Naive thymus-derived CD8-positive, alpha-beta T cell (primary cell): ENCODE measurements at regions not wholly inside any gene's neighbourhood (a gene's known extent, or its start where the extent isn't known, plus 50 kb on each side); places are given as distances from the start of the nearest gene placed in this dataset.

Experiments
- ATAC-seq, 2 donors: fragments of 150-1000 bp; cut with Tn5 transposase in 1 of 2; sonication (Bioruptor Pico), chemical (Tn5 transposase) in 1 of 2; 1 replicate in 1 of 2; 2 replicates in 1 of 2; pipeline ENCODE4 v1.10.0; 2021; ENCODE audit warnings: mild to moderate bottlenecking in 2 of 2, moderate library complexity in 2 of 2
- POLR2A ChIA-PET: fragments of 350-600 bp; sonication (Branson Sonifier 250); formaldehyde crosslinking; loops from one replicate; lab custom pipeline; 2021; ENCODE audit warnings: antibody characterized with exemption; lab: Charles Lee
- DNase-seq, 10 donors: peaks; one replicate each; pipeline versions ENCODE4 v3.0.0 to v3.0.0-alpha.2; 2020 to 2022
- H3K27ac Mint-ChIP-seq, 10 donors: one replicate each; pipeline ENCODE4 v1.8.0; 2020 to 2022; ENCODE audit warnings: mild to moderate bottlenecking in 10 of 10, mixed read lengths in 10 of 10, moderate library complexity in 4 of 10, inconsistent platforms in 1 of 10
- H3K27me3 Mint-ChIP-seq, 5 donors: one replicate each; pipeline ENCODE4 v1.8.0; 2021 to 2022; ENCODE audit warnings: mixed read lengths in 5 of 5
- H3K36me3 Mint-ChIP-seq, 3 donors: one replicate each; pipeline ENCODE4 v1.8.0; 2020 to 2022; ENCODE audit warnings: mixed read lengths in 3 of 3, mild to moderate bottlenecking in 2 of 3, inconsistent platforms in 1 of 3
- H3K4me1 Mint-ChIP-seq, 4 donors: one replicate each; pipeline ENCODE4 v1.8.0; 2021 to 2022; ENCODE audit warnings: mixed read lengths in 4 of 4
- H3K4me3 Mint-ChIP-seq, 10 donors: one replicate each; pipeline ENCODE4 v1.8.0; 2020 to 2022; ENCODE audit warnings: mild to moderate bottlenecking in 10 of 10, mixed read lengths in 10 of 10, moderate library complexity in 6 of 10, inconsistent platforms in 1 of 10
- H3K9me3 Mint-ChIP-seq, 9 donors: one replicate each; pipeline ENCODE4 v1.8.0; 2020 to 2022; ENCODE audit warnings: mixed read lengths in 9 of 9, mild to moderate bottlenecking in 3 of 9, inconsistent platforms in 1 of 9, moderate library complexity in 1 of 9

DNA sequence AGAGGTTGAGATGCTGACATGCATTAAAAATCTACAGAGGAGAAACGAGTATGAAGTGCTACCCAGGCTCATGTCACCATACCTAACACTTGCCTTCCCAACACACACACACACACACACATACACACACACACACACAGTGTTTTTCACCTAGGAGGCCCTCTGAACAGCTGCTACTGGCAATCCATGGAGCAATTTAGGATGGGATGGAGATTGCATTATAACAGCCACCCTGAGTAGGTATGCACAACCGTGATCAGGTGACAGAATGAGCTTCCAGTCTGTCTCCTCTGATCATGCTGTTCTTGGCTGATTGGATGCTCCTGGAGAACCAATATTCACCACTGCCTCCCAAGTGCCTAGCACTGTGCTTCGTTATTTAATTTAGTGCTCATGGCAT lies 528.5 kb upstream of the CDH5 start:
- ATAC-seq = no peak
- Mint-ChIP-seq H3K36me3 (no peaks in the 10 kb centered on the region), H3K27ac (no peak overlapping the region), H3K4me3 (no peak overlapping the region), H3K4me1 (no peaks in the 10 kb centered on the region), H3K9me3 (peaks cover 0 to 2% (median 0%) of the 10 kb centered on the region in 9 donors), H3K27me3 (peaks cover 0 to 9% (median 5%) of the 10 kb centered on the region in 5 donors)
- POLR2A ChIA-PET = no interaction called here
- DNase-seq = no peak

DNA sequence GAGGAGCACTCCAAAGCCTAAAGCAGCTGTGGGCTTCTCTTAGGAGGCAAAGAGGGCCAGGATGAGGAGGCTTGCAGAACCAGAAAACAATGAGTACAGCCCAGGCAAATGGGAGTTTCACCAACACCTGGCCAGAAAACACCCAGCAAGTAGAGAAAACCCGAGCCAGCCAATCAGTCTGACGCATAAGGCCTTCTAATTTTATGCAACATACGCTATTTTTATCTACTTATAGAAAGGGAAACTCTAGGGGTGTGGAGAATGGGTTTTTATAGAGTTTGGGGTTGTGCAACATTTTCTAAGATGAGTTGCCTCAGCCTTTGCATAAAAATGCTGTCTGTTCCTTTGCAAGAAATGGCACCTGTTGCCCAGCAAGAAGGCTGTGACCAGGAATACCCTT lies 529.0 kb upstream of the CDH5 start:
- H3K4me3 Mint-ChIP-seq = no peak overlapping the region
- POLR2A ChIA-PET = no interaction called here
- no peaks in the 10 kb centered on the region for H3K4me1 Mint-ChIP-seq
- H3K27me3 Mint-ChIP-seq = peaks cover 0 to 9% (median 5%) of the 10 kb centered on the region in 5 donors
- H3K9me3 Mint-ChIP-seq = peaks cover 0 to 2% (median 0%) of the 10 kb centered on the region in 9 donors
- DNase-seq (no peak), ATAC-seq (no peak)
- no peaks in the 10 kb centered on the region for H3K36me3 Mint-ChIP-seq
- H3K27ac Mint-ChIP-seq = no peak overlapping the region

DNA sequence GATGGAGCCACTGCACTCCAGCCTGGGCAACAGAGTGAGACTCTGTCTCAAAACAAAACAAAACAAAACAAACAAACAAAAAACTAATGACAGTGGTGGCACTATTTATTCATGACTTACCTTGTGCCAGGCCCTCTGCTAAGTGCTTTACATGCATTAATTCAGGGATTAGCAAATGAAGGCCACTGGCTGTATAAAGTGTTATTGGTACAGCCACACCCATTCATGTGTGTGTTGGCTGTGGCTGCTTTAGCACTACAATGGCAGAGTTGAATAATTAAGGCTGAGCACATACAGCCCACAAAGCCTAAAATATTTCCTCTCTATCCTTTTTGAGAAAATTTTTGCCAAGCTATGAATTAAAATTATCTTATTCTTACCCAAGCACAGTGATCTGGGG lies 531.8 kb upstream of the CDH5 start:
- no peak for ATAC-seq
- no peak overlapping the region for H3K4me3 Mint-ChIP-seq
- POLR2A ChIA-PET = no interaction called here
- no peaks in the 10 kb centered on the region for H3K4me1 Mint-ChIP-seq
- H3K27me3 Mint-ChIP-seq = peaks cover 0 to 4% (median 1%) of the 10 kb centered on the region in 5 donors
- H3K27ac Mint-ChIP-seq = no peak overlapping the region
- peaks cover 0 to 3% (median 0%) of the 10 kb centered on the region in 9 donors for H3K9me3 Mint-ChIP-seq
- no peak for DNase-seq
- no peaks in the 10 kb centered on the region for H3K36me3 Mint-ChIP-seq

DNA sequence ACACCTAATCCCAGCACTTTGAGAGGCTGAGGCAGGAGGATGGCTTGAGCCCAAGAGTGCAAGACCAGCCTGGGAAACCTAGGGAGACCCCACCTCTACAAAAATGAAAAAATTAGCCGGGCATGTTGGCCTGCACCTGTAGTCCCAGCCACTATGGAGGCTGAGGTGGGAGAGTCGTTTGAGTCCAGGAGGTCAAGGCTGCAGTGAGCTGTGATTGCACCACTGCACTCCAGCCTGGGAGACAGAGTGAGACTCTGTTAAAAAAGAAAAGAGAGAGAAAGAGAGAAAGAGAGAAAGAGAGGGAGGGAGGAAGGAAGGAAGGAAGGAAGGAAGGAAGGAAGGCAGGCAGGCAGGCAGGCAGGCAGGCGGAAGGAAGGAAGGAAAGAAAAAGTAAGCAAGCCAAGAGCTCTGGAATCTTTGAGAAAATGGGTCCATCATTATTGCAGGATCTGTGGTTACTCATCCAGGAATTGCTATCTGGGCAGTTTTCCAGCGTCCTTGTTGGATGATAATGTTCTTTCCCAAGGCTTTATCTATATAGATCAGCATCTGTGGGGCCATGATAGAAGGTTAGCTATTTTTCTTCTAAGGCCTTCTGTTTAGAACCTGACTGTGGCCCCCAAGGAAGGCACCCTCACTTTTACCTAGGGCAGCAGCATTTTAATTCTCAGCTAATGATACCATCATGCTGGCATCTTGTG lies 533.2 kb upstream of the CDH5 start:
- peaks cover 0 to 5% (median 0%) of the 10 kb centered on the region in 9 donors for H3K9me3 Mint-ChIP-seq
- ATAC-seq (no peak), DNase-seq (no peak)
- peaks cover 0 to 7% (median 2%) of the 10 kb centered on the region in 5 donors for H3K27me3 Mint-ChIP-seq
- POLR2A ChIA-PET = no interaction called here
- peak overlapping the region in 1 of 10 donors; percentile 73 for H3K27ac Mint-ChIP-seq
- no peaks in the 10 kb centered on the region for H3K36me3 Mint-ChIP-seq
- no peak overlapping the region for H3K4me3 Mint-ChIP-seq
- no peaks in the 10 kb centered on the region for H3K4me1 Mint-ChIP-seq

DNA sequence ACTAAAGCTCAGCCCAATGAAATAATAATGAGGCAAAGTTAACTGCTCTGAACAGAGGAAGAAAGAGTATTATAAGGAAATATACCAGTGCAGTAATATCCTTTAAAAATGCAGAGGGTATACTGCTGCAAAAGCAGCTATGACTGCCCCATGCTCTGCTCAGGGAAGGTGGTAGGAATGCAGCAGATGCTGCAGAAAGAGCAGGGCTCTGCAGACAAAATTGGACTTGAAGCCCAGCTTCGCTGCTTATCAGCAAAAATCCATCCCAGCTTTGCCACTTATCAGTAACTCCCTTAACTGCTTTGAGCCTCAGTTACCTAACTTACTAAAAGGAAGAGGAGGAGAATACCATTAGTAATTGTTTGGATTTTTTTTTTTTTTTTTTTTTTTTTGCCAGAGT lies 533.8 kb upstream of the CDH5 start:
- DNase-seq (no peak), ATAC-seq (no peak)
- Mint-ChIP-seq H3K4me3 (no peak overlapping the region), H3K9me3 (peaks cover 0 to 7% (median 2%) of the 10 kb centered on the region in 9 donors), H3K36me3 (no peaks in the 10 kb centered on the region), H3K27me3 (peaks cover 0 to 7% (median 4%) of the 10 kb centered on the region in 5 donors), H3K27ac (no peak overlapping the region), H3K4me1 (no peaks in the 10 kb centered on the region)
- POLR2A ChIA-PET = no interaction called here

DNA sequence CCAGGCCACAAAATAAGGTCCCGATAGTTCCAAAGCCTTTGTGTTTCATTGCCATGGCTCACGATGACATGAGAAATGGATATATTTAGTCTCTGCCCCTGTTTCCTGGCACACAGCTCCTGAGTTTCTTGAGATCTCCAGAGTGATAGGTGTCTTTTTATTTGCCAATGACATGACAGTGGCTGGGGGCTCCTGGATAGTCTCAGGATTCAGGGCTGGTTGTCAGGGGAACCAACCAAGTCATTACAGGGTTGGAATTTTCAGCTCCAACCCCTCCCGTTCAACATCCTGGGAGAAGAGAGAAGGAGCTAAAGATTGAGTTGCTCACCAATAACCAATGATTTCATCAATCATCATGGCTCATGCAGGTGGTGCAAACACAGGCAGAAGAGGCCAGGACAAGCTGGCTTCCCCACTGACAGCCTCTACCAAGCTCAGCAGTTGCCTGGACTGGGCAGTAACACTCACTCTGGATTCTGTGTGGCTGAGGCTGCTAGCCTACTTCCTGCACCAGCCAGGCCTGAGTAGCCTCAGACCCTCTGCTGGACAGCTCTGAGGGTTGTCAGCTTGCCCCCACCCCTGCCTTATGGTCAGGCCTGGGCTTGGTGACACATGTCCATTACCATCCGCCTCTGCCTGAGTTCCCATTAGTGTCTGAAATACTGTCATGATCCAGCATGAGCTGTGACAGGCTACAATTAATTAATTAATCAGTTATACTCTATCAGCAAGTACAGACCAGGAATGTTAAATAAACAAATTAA lies 534.4 kb upstream of the CDH5 start:
- DNase-seq = no peak
- Mint-ChIP-seq H3K27ac (no peak overlapping the region), H3K36me3 (no peaks in the 10 kb centered on the region), H3K4me1 (no peaks in the 10 kb centered on the region), H3K4me3 (no peak overlapping the region), H3K27me3 (peaks cover 0 to 10% (median 4%) of the 10 kb centered on the region in 5 donors), H3K9me3 (peaks cover 0 to 7% (median 2%) of the 10 kb centered on the region in 9 donors)
- no peak for ATAC-seq
- POLR2A ChIA-PET = no interaction called here

DNA sequence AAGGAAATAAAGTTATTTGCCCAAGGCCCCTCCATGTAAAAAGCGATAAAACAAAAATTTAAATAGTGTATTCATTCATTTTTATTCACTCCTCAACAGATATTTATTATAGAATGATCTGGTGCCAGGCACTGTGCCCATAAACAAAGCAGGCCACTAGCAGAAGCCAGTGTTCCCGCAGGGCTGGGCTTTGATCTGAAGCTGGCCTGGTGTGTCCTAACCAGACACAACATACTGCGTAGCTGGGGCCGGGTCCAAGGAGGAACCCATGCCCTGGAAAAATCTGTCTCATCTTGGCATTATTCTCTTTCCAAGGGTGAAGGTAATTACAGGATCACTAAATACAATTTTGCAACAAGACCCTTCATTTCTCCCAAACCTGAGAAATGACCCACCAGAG lies 537.4 kb upstream of the CDH5 start:
- peaks cover 0 to 7% (median 2%) of the 10 kb centered on the region in 9 donors for H3K9me3 Mint-ChIP-seq
- DNase-seq (no peak), ATAC-seq (no peak)
- no peak overlapping the region for H3K4me3 Mint-ChIP-seq
- no peaks in the 10 kb centered on the region for H3K36me3 Mint-ChIP-seq
- peaks cover 0 to 16% (median 4%) of the 10 kb centered on the region in 5 donors for H3K27me3 Mint-ChIP-seq
- H3K4me1 Mint-ChIP-seq = no peaks in the 10 kb centered on the region
- no peak overlapping the region for H3K27ac Mint-ChIP-seq
- POLR2A ChIA-PET = no interaction called here

DNA sequence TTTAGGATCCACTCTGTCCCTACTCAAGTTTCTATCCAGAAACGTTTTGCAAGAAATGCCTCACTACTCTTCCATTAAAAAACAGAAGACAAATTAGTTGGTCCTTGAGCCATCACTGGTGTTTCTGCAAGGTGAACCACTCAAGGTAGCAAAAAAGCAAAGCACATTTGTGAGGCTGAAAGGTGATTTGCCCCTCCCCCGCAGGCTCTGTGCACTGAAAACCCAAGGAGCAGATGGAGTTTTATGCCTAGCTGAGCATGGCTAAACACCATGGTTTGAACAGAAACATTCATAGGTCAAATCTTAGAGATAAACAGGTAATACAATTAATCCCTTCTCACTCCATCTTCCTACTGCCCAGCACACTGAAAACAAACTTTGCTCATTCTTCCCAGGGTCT lies 538.2 kb upstream of the CDH5 start:
- Mint-ChIP-seq H3K36me3 (no peaks in the 10 kb centered on the region), H3K27me3 (peaks cover 0 to 15% (median 4%) of the 10 kb centered on the region in 5 donors), H3K4me1 (no peaks in the 10 kb centered on the region), H3K4me3 (no peak overlapping the region), H3K9me3 (peaks cover 0 to 7% (median 2%) of the 10 kb centered on the region in 9 donors), H3K27ac (no peak overlapping the region)
- no peak for ATAC-seq
- DNase-seq = no peak
- POLR2A ChIA-PET = no interaction called here

DNA sequence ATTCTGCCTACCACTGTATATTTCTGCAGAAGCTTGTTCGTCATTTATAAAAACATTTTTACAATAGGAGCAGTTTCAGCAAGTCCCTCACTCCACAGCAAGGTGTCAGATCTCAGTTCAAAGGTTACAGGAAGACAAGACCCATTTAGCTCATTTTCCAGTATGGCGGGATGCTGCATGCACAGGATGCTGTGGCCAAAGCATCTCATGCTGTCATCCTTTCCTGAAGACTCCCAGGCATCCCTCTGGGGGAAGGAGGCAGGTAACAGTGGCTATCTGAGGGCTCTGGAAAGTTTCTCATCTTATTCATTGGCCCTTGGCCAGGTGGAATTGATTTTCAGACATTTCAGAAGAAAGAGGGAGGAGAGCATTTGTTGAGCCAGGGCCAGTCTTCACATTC lies 539.3 kb upstream of the CDH5 start:
- no peak for ATAC-seq

DNA sequence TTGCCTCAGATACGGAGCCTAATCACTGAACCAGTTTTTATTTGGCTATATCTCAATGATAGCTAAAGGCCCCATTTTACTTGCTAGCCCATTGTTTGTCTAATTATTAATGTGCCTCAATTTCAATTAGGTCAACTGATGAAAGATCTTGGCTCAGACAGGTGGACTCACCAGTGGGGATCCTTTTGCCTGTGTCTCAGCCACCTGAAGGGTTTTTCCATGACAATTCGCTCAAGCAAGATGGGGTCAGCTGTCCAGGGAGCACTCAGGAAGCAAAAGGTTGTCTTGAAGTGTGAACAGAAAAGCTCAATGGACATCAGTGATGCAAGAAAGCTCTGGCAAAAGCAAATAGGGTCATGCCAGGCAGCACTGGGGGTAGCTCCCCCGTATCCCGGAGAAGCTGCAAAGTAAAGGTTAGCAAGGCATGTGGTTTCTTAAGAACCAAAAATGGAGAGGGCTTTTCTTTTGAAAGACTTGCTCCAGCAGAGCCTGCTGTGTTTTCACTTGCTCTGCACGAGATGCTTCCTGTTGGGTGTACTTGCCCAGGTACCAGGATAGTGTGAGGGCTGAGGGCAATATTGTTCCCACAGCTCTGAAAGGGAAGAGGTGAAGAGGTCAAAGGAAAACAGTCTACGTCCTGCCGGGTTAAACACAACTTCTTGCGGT lies 541.2 kb upstream of the CDH5 start:
- ATAC-seq (no peak), DNase-seq (no peak)
- no peak overlapping the region for H3K27ac Mint-ChIP-seq
- H3K4me3 Mint-ChIP-seq = no peak overlapping the region
- H3K27me3 Mint-ChIP-seq = peaks cover 0 to 12% (median 2%) of the 10 kb centered on the region in 5 donors
- no peaks in the 10 kb centered on the region for H3K36me3 Mint-ChIP-seq
- peaks cover 0 to 7% (median 0%) of the 10 kb centered on the region in 9 donors for H3K9me3 Mint-ChIP-seq
- no peaks in the 10 kb centered on the region for H3K4me1 Mint-ChIP-seq
- POLR2A ChIA-PET = no interaction called here

More for the DNA sequence above, 539.3 kb upstream of the CDH5 start:
- no peak for DNase-seq
- H3K9me3 Mint-ChIP-seq = peaks cover 0 to 7% (median 0%) of the 10 kb centered on the region in 9 donors
- H3K36me3 Mint-ChIP-seq = no peaks in the 10 kb centered on the region
- POLR2A ChIA-PET = no interaction called here
- H3K4me3 Mint-ChIP-seq = no peak overlapping the region
- no peaks in the 10 kb centered on the region for H3K4me1 Mint-ChIP-seq
- peaks cover 0 to 12% (median 2%) of the 10 kb centered on the region in 5 donors for H3K27me3 Mint-ChIP-seq
- no peak overlapping the region for H3K27ac Mint-ChIP-seq

DNA sequence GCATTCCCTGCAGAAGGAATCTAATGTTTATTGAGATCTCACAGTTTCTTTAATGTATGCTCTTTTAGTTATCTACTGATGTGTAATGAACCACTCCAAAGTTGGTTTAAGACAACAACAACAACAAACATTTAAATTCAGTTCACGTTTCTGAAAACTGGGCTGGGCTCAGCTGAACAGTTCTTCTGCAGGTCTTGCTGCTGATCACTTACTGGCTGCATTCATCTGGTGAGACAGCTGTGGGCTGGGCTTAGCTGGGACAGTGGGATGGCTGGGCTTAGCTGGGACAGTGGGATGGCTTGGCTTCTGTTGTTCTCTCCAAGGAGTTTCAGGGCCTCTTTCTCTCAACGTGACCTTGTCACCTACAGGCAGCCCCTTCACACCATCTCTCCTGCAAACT lies 544.3 kb upstream of the CDH5 start:
- H3K27ac Mint-ChIP-seq = no peak overlapping the region
- H3K9me3 Mint-ChIP-seq = peaks cover 0 to 9% (median 0%) of the 10 kb centered on the region in 9 donors
- no peak for ATAC-seq
- no peaks in the 10 kb centered on the region for H3K36me3 Mint-ChIP-seq
- H3K4me3 Mint-ChIP-seq = no peak overlapping the region
- POLR2A ChIA-PET = no interaction called here
- H3K27me3 Mint-ChIP-seq = peaks cover 0 to 6% (median 0%) of the 10 kb centered on the region in 5 donors
- DNase-seq = no peak
- H3K4me1 Mint-ChIP-seq = no peaks in the 10 kb centered on the region

DNA sequence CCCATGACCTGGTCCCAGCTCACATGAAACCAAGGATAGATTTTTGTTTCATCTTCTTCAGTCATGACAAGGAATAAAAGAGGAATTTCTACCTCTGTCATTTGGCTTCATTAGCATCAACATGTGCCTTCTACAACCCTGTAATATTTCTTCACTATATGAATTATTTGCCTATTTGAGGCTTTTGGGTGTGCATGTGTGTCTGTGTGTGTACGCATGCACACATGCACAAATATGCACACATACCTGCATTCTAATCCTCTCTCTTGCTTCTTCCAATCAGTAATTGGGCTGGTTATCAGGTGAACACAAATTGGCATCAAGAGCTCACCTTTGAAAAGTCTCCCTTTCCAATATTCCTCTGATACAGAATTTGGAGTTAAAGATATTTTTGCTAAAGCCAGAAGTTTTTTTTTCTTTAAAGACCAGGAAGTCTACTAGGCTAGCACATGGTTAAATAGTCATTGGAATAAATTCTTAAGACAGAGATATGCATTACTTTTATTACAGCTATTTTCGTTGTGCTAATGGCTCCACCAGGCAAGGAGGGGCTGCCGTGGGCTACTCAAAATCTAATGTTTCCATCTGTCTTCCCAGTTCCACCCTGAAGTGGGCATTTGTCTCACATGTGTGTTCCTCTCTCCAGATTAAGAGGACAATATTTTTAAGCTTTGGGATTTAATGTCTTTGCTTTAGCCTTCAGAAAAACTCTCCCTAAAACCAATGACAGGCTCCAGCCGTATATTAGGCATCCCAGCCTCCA lies 547.2 kb upstream of the CDH5 start:
- no peak for ATAC-seq
- Mint-ChIP-seq H3K27ac (no peak overlapping the region), H3K9me3 (peaks cover 0 to 9% (median 0%) of the 10 kb centered on the region in 9 donors), H3K36me3 (no peaks in the 10 kb centered on the region), H3K27me3 (no peaks in the 10 kb centered on the region), H3K4me1 (no peaks in the 10 kb centered on the region), H3K4me3 (no peak overlapping the region)
- POLR2A ChIA-PET = no interaction called here
- DNase-seq = no peak
